Stomach (tissue), 8 donors: ENCODE measurements at regions not wholly inside any gene's neighbourhood (a gene's known extent, or its start where the extent isn't known, plus 50 kb on each side); places are given as distances from the start of the nearest gene placed in this dataset.

Source experiments
- DNase-seq, 2 donors: peaks; one replicate each; pipeline versions ENCODE4 v3.0.0 to v3.0.0-alpha.2; 2013 to 2019
- H3K27ac ChIP-seq, 5 donors: fragments of 200-600 bp in 4 of 5; sonication (generic) in 4 of 5; one replicate each; pipeline ENCODE4 v1.5.1; 2013 to 2019; ENCODE audit warnings: mild to moderate bottlenecking in 1 of 5, moderate library complexity in 1 of 5
- H3K27me3 ChIP-seq, 3 donors: fragments of 200-600 bp; sonication (generic); one replicate each; pipeline ENCODE4 v1.5.1; 2017 to 2019; ENCODE audit warnings: mixed run types in 1 of 3
- H3K36me3 ChIP-seq, 4 donors: fragments of 200-600 bp; sonication (generic); 1 replicate in 3 of 4; 2 replicates in 1 of 4; pipeline ENCODE4 v1.5.1; 2016 to 2019
- H3K4me1 ChIP-seq, 4 donors: fragments of 200-600 bp; sonication (generic); one replicate each; pipeline ENCODE4 v1.5.1; 2016 to 2019
- H3K4me3 ChIP-seq, 4 donors: fragments of 200-600 bp; sonication (generic) in 3 of 4; one replicate each; pipeline ENCODE4 v1.5.1; 2016 to 2019; ENCODE audit warnings: mild to moderate bottlenecking in 1 of 4
- H3K9me3 ChIP-seq, 4 donors: fragments of 200-600 bp; sonication (generic); one replicate each; pipeline ENCODE4 v1.5.1; 2016 to 2019
- CTCF ChIP-seq, 7 experiments: fragments of 450-650 bp in 4 of 7; fragments of 200-600 bp in 3 of 7; sonication (generic) in 3 of 7; IDR thresholded peaks; one replicate each; pipeline ENCODE4 v1.5.1; 2016 to 2019; ENCODE audit warnings: antibody characterized with exemption in 7 of 7, control low read depth in 2 of 7, mild to moderate bottlenecking in 1 of 7
- EP300 ChIP-seq: sonication (generic); formaldehyde crosslinking; IDR thresholded peaks from one replicate; pipeline ENCODE4 v1.6.1; 2017; ENCODE audit warnings: antibody characterized with exemption
- POLR2A ChIP-seq, 4 donors: fragments of 450-650 bp; IDR thresholded peaks; one replicate each; pipeline ENCODE4 v1.6.1; 2016; ENCODE audit warnings: antibody characterized with exemption in 4 of 4, control low read depth in 2 of 4, mild to moderate bottlenecking in 1 of 4, moderate library complexity in 1 of 4
- POLR2AphosphoS5 ChIP-seq, 3 donors: sonication (generic); formaldehyde crosslinking; IDR thresholded peaks; one replicate each; pipeline ENCODE4 v1.6.1; 2016; ENCODE audit warnings: antibody characterized with exemption in 3 of 3
- WGBS, 5 donors: extraction: QIAGEN DNeasy Blood & Tissue Kit in 3 of 5; methylation state at CpG; one replicate each; pipeline versions ENCODE4 v1.1.5 to v1.1.7; 2013 to 2018; 5-methylcytosine and 5-hydroxymethylcytosine counted together
- intact Hi-C: fragments of 100-400 bp; cut with DNase I; formaldehyde crosslinking; loops from one replicate; pipeline ENCODE4 v1.15.1; 2023; ENCODE audit warnings: low total_unique reads
- donor health status: healthy with polysubstance abuse.
- donor health status: Bipolar disorder and iron deficiency.
- donor health status: healthy.

GRCh38 chr11:60592601-60593000 lies 77.4 kb downstream of the MS4A13 start:
- Histone ChIP-seq H3K27me3 (no peaks in the 10 kb centered on the region), H3K4me1 (no peaks in the 10 kb centered on the region), H3K36me3 (no peaks in the 10 kb centered on the region), H3K4me3 (no peak overlapping the region), H3K9me3 (peaks cover 0 to 13% (median 9%) of the 10 kb centered on the region in 4 donors), H3K27ac (no peak overlapping the region)
- peak in 1 of 2 donors; percentile 28 for DNase-seq
- WGBS, 5 donors: 74 to 96% (median 92%) methylated on average over 4 of the region's 4 CpGs
- TF ChIP-seq EP300 (no peak), POLR2AphosphoS5 (IDR thresholded peaks at IDR 0.05) (no peak), CTCF (IDR thresholded peaks at IDR 0.05) (no peak), POLR2A (IDR thresholded peaks at IDR 0.05) (no peak)
- intact Hi-C loops: no loop called here

DNA sequence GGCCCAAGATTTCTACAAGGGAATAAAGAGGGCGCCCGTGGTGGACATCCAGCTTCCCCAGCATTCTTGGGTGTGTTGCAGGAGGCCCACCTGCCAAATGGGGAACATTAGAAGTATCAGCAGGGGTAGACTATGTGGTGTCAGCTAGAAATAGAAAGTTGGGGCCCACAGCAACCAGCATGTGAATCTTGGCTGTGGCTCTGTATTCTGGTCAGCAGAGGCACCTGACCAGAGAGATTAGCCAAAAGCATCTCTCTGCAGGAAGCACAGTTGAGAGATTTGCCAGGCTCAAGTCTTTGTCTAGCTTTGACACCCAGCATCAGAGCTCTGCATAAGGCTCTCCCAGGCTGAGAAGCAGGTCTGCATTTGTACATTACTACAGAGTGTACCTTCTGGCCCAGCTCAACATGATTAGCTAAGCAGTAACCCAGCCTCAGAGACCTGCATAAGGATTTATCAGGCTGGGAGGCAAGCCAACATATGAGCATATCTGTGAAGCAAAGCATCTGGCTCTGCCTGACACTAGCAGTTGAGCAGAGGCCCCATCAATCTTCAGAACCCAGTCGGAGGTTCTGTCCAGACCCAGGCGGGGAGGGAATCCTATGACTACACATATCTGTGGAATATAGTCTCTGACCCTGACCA lies 79.9 kb downstream of the MS4A13 start:
- no peaks in the 10 kb centered on the region for H3K27me3 ChIP-seq
- intact Hi-C loops: no loop called here
- no peak overlapping the region for H3K27ac ChIP-seq
- peak in 1 of 2 donors; percentile 69 for DNase-seq
- TF ChIP-seq POLR2A (IDR thresholded peaks at IDR 0.05) (no peak), POLR2AphosphoS5 (IDR thresholded peaks at IDR 0.05) (no peak), EP300 (no peak), CTCF (IDR thresholded peaks at IDR 0.05) (no peak)
- 64 to 82% (median 79%) methylated on average over 4 of the region's 4 CpGs for WGBS, 5 donors
- H3K36me3 ChIP-seq: no peaks in the 10 kb centered on the region
- no peaks in the 10 kb centered on the region for H3K4me1 ChIP-seq
- peaks cover 0 to 13% (median 9%) of the 10 kb centered on the region in 4 donors for H3K9me3 ChIP-seq
- H3K4me3 ChIP-seq: no peak overlapping the region

GRCh38 chr11:60607483-60607882 lies 91.9 kb upstream of the MS4A8 start:
- no peaks in the 10 kb centered on the region for H3K36me3 ChIP-seq
- TF ChIP-seq POLR2AphosphoS5 (IDR thresholded peaks at IDR 0.05) (no peak), EP300 (no peak), CTCF (IDR thresholded peaks at IDR 0.05) (no peak), POLR2A (IDR thresholded peaks at IDR 0.05) (no peak)
- no peaks in the 10 kb centered on the region for H3K4me1 ChIP-seq
- H3K9me3 ChIP-seq: no peaks in the 10 kb centered on the region
- intact Hi-C loops: no loop called here
- H3K27me3 ChIP-seq: peaks cover 0 to 4% (median 0%) of the 10 kb centered on the region in 3 donors
- DNase-seq: no peak
- no peak overlapping the region for H3K27ac ChIP-seq
- no peak overlapping the region for H3K4me3 ChIP-seq
- 82 to 95% (median 90%) methylated on average over 3 of the region's 3 CpGs for WGBS, 5 donors

GRCh38 chr11:60609632-60610031 lies 89.8 kb upstream of the MS4A8 start:
- DNase-seq: no peak
- TF ChIP-seq POLR2A (IDR thresholded peaks at IDR 0.05): no peak
- TF ChIP-seq POLR2AphosphoS5 (IDR thresholded peaks at IDR 0.05): no peak
- Histone ChIP-seq H3K36me3 (no peaks in the 10 kb centered on the region), H3K4me3 (no peak overlapping the region), H3K9me3 (no peaks in the 10 kb centered on the region), H3K4me1 (no peaks in the 10 kb centered on the region), H3K27ac (no peak overlapping the region), H3K27me3 (peaks cover 0 to 5% (median 4%) of the 10 kb centered on the region in 3 donors)
- 52 to 70% (median 63%) methylated on average over 3 of the region's 3 CpGs for WGBS, 5 donors
- intact Hi-C loops: no loop called here

- 69 to 85% (median 72%) methylated on average over 1 of the region's 1 CpG for WGBS, 5 donors
- no peak for DNase-seq
- intact Hi-C loops: no loop called here
- peaks cover 0 to 3% (median 0%) of the 10 kb centered on the region in 4 donors for H3K9me3 ChIP-seq
- TF ChIP-seq CTCF (IDR thresholded peaks at IDR 0.05) (no peak), POLR2A (IDR thresholded peaks at IDR 0.05) (no peak), POLR2AphosphoS5 (IDR thresholded peaks at IDR 0.05) (no peak), EP300 (no peak)
- H3K27ac ChIP-seq: no peak overlapping the region
- no peaks in the 10 kb centered on the region for H3K36me3 ChIP-seq
- peaks cover 0 to 5% (median 4%) of the 10 kb centered on the region in 3 donors for H3K27me3 ChIP-seq
- no peak overlapping the region for H3K4me3 ChIP-seq
- H3K4me1 ChIP-seq: no peaks in the 10 kb centered on the region
Measured at GRCh38 chr11:60610702-60611101, 88.7 kb upstream of the MS4A8 start.
